Central memory CD4-positive, alpha-beta T cell (primary cell): ENCODE measurements at regions not wholly inside any gene's neighbourhood (a gene's known extent, or its start where the extent isn't known, plus 50 kb on each side); places are given as distances from the start of the nearest gene placed in this dataset.
A peak's percentile ranks its signal among the peaks of the same experiment; 100 is the strongest.
"Not testable (repeated sequence)": the region's sequence is repeated elsewhere in the genome, so short reads cannot be mapped to it uniquely, and the experiment has no call there.

Experiments
- DNase-seq: peaks from one replicate; pipeline ENCODE4 v3.0.0; 2022

GRCh38 chr6:167690931-167691330, 135.8 kb upstream of the AFDN start:
- DNase-seq, result no peak

- no peak for DNase-seq
Measured at GRCh38 chr6:167691533-167692312, 135.0 kb upstream of the AFDN start.

DNA sequence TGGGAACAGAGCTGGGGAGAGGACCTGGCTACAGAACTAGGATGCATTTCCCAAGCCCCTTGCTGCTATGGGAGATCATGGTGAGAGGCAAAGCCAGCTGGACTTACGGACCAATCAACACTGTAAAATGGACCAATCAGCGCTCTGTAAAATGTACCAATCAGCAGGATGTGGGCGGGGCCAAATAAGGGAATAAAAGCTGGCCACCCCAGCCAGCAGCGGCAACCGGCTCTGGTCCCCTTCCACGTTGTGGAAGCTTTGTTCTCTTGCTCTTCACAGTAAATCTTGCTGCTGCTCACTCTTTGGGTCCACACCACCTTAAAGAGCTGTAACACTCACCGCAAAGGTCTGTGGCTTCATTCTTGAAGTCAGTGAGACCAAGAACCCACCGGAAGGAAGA, 133.2 kb upstream of the AFDN start:
- not testable (repeated sequence) for DNase-seq

GRCh38 chr6:167695831-167696230, 130.9 kb upstream of the AFDN start:
- no peak for DNase-seq

DNA sequence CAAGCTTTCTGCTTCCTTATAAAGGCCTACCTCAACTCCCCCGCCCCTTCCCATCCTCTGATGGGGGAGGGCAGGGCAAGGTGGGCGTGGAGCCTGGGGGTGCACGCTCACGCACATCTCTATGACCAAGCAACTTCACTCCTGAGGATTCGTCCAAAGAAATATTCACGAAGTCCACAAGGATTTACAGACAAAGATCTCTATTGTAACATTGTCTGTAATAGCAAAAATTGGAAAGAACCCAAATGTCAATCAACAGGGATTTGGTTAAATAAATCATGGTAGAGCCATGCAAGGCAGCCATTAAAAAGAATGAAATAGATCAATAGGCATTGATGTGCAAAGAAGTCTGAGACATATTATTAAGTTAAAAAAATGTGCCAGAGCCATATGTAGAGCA, 130.4 kb upstream of the AFDN start:
- DNase-seq, result no peak

GRCh38 chr6:167697316-167697715, 129.4 kb upstream of the AFDN start:
- DNase-seq, result no peak

DNA sequence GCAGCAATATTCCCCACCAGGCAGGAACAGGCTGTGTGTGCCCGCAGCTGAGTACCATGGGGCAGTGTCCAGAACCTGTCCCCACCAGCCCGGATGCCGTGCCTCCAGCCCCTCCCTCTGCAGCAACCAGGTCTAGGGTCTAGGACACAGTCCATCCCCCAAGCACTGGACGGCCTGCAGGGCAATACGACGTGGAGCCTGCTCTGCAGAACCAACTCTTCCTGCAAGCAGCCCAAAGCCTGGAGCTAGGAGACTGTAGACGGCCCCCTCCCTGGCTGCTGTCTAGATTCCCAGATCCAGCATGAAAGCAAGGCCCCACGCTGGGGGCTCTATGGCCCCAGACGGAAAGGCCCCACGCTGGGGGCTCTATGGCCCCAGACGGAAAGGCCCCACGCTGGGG, 128.2 kb upstream of the AFDN start:
- no peak for DNase-seq

DNA sequence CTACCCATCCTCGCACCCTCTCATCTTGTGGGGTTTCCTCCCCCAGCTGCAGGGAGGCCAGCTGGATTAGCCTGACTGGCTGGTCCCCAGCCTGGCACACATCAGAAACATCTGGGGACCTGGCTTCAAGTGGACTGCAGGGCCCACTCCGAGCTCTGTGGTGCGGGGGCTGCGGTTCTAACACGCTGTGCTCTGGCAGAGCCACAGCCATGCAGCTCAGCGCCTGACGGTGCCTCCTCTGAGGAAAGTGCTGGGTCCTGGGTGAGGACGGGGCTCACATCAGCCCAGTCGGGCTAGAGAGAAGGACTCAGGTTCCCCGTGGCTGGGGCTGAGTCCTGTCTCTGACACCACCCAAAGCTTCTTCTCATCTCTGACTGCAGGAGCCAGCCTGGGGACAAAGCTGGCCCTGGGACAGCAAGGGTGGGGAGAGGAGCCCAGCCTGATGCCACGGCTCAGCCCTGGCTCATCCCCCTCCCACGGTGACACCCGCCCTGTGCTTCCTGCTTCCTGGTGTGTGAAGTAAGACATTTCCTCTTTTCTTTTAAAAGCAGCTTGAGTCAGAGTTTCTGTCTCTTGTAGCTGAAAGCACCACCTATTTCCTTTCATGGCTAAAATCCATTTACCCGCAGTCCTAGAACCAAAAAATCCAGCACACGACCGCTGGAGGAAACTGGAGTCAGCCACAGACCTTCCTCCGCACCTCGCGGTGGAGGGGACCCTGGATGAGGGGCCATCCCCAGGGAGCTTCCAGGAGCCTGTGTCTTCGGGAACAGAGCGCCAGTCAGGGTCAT, 127.4 kb upstream of the AFDN start:
- DNase-seq, result peak; percentile 22

DNA sequence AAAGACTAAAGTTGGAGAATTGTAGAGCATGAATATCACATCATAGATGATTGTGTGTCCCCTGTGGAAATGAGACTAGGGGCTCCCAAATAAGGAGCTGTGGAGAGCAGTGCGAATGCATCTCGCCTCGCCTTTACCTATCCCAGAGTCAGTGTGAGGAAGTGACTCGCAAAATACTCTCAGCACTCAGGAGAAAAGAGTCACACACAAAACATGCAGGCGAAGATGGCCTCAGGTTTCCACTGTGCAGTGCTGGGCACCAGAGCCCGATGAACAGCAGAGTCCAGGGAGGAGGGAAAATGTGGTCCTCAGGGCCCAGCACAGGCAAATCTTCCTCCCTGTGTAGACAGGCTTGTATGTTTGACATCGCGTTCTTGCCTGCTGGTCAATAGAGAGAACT, 126.5 kb upstream of the AFDN start:
- DNase-seq, result no peak

- no peak for DNase-seq
Measured at GRCh38 chr6:167701010-167701409, 125.7 kb upstream of the AFDN start.

DNA sequence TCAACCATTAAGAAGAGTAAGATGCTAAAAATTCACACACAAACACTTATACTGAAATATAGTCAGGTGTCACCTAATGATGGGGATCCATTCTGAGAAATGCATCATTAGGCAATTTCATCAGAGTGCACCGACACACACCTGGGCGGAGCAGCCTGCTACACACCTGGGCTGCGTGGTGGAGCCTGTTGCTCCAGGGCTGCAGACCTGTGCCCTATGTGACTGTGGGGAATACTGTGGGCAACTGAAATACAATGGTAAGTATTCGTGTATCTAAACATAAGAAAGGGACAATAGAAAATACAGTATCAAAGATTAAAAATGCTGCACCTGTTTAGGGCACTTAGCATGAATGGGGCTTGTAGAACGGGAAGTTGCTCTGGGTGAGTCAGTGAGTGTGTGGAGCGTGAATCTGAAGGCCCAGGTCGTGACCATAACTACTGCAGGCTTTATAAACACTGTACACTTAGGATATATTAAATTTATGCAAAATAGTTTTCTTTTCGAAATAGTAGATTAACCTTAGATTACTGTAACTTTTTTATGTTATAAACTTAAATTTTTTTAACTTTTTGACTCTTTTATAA, 124.4 kb upstream of the AFDN start:
- DNase-seq, result no peak

GRCh38 chr6:167703347-167703746, 123.4 kb upstream of the AFDN start:
- no peak for DNase-seq

- no peak for DNase-seq
Measured at GRCh38 chr6:167703781-167704180, 122.9 kb upstream of the AFDN start.

GRCh38 chr6:167704396-167704901, 122.3 kb upstream of the AFDN start:
- DNase-seq, result no peak

- no peak for DNase-seq
Measured at GRCh38 chr6:167705211-167705750, 121.4 kb upstream of the AFDN start.

GRCh38 chr6:167706313-167707109, 120.2 kb upstream of the AFDN start:
- peak; percentile 78 for DNase-seq

GRCh38 chr6:167707686-167708500, 118.8 kb upstream of the AFDN start:
- DNase-seq, result no peak

- DNase-seq, result no peak
Measured at GRCh38 chr6:167708501-167709094, 118.1 kb upstream of the AFDN start.

DNA sequence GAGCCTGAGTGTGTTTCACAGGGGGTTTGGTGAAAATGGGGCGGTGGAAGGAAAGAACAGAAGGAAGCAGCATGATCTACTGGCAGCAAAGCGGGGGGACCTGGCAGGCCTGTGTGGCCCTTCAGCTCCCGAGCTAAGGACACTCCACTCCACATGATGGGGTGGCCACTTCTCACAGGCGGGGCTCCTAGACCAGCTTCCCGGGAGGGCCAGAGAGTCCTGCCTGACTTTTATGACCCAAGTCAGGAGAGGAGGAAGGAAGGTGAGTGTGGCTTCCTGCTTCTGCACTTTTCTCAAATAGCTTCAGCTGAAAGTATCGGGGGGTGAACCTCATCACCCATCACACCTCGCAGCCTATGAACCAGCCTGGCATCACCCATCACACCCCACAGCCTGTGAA, 117.5 kb upstream of the AFDN start:
- DNase-seq, result no peak

DNA sequence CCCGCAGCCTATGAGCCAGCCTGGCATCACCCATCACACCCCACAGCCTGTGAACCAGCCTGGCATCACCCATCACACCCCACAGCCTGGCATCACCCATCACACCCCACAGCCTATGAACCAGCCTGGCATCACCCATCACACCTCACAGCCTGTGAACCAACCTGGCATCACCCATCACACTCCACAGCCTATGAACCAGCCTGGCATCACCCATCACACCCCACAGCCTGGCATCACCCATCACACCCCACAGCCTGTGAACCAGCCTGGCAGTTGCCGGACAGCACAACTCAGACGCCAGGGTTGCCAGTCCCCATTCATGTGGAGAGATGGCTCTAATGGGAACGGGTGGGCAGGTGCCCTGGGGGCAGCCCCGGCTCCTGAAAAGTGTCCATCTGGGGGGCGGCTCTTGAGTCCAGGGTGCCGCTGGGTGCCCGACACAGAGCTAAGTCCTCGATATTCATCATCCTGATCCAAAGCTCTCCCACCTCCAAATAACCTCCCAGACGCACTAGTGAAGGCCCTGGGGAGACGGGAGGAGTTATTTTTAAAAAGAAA, 116.9 kb upstream of the AFDN start:
- not testable (repeated sequence) for DNase-seq
